ENCODE measurements at regions not wholly inside any gene's neighbourhood (a gene's known extent, or its start where the extent isn't known, plus 50 kb on each side); places are given as distances from the start of the nearest gene placed in this dataset.

GRCh38 chr11:116396331-116396730 is 376.5 kb downstream of the BUD13 start:
- no peak for TF ChIP-seq CTCF (IDR thresholded peaks at IDR 0.05)
- TF ChIP-seq POLR2AphosphoS5 (IDR thresholded peaks at IDR 0.05; ENCODE audit: low read depth, low read length), result no peak
- TF ChIP-seq SIN3A (IDR thresholded peaks at IDR 0.05; ENCODE audit: borderline replicate concordance, insufficient read depth, low read depth, low read length), result no peak
